GM12878 (cell line): ENCODE measurements at regions not wholly inside any gene's neighbourhood (a gene's known extent, or its start where the extent isn't known, plus 50 kb on each side); places are given as distances from the start of the nearest gene placed in this dataset.

Experiments
- ATAC-seq: fragments of 200-7000 bp; cut with Tn5 transposase; 3 replicates; pipeline ENCODE4 v1.9.1; 2020; ENCODE audit warnings: mild to moderate bottlenecking, moderate library complexity
- BruUV-seq: library from RNA; stranded (reverse); fragments of 400-500 nt; replicated peaks from 2 replicates; lab custom pipeline; 2021; lab: Mats Ljungman, UMichigan
- CTCF ChIA-PET: fragments of 300-600 bp; sonication (Branson Sonifier 250); formaldehyde crosslinking; extraction: SDS; loops from one replicate; lab custom pipeline; 2021; ENCODE audit warnings: inconsistent platforms; lab: Yijun Ruan, JAX
- POLR2A ChIA-PET: fragments of 350-600 bp; formaldehyde crosslinking; extraction: SDS; loops from one replicate; lab custom pipeline; 2021; ENCODE audit warnings: inconsistent platforms; lab: Charles Lee
- RAD21 ChIA-PET: fragments of 300-600 bp; sonication (Branson Sonifier 250); formaldehyde crosslinking; loops from one replicate; lab custom pipeline; 2023; ENCODE audit warnings: antibody characterized with exemption; ENCODE audit not compliant: unreplicated experiment; lab: Charles Lee
- SMC1A ChIA-PET: fragments of 300-600 bp; sonication (Branson Sonifier 250); formaldehyde crosslinking; loops from one replicate; lab custom pipeline; 2023; ENCODE audit not compliant: unreplicated experiment, uncharacterized antibody; lab: Charles Lee
- DNase-seq: peaks from one replicate; pipeline ENCODE4 v3.0.0-alpha.2; 2011; ENCODE audit warnings: low read depth, low spot score
- FAIRE-seq: peaks from 3 replicates; lab custom pipeline; 2011; peaks lifted over from hg19 to GRCh38; lab: Jason Lieb, UNC
- H2AFZ ChIP-seq: 2 replicates; pipeline ENCODE4 v1.6.0; 2011; ENCODE audit warnings: low read depth, low read length, control low read depth; ENCODE audit not compliant: control insufficient read depth
- H3K27ac ChIP-seq: 2 replicates; pipeline ENCODE4 v1.5.1; 2011; ENCODE audit warnings: control low read depth; ENCODE audit not compliant: control insufficient read depth, insufficient read depth
- H3K27me3 ChIP-seq, 2 experiments: replicated peaks in 1 of 2; 2 replicates each; pipeline versions ENCODE4 v1.6.0 to v1.6.1; 2011; ENCODE audit warnings: low read length in 1 of 2; ENCODE audit not compliant: control insufficient read depth in 2 of 2, insufficient read depth in 2 of 2
- H3K36me3 ChIP-seq, 2 experiments: 2 replicates each; pipeline ENCODE4 v1.5.1; 2011; ENCODE audit warnings: low read length in 1 of 2; ENCODE audit not compliant: control insufficient read depth in 2 of 2, insufficient read depth in 2 of 2
- H3K4me1 ChIP-seq: 2 replicates; pipeline ENCODE4 v1.6.1; 2011; ENCODE audit warnings: mild to moderate bottlenecking, low read length, moderate library complexity, mixed read lengths; ENCODE audit not compliant: control insufficient read depth, insufficient read depth
- H3K4me2 ChIP-seq: 2 replicates; pipeline ENCODE4 v1.6.0; 2011; ENCODE audit warnings: control low read depth; ENCODE audit not compliant: control insufficient read depth, insufficient read depth
- H3K4me3 ChIP-seq: fragments of 200-600 bp; sonication (generic); 2 replicates; pipeline ENCODE4 v1.5.1; 2016
- H3K79me2 ChIP-seq: 2 replicates; pipeline ENCODE4 v1.6.0; 2011; ENCODE audit warnings: low read length; ENCODE audit not compliant: control insufficient read depth, insufficient read depth
- H3K9ac ChIP-seq: 2 replicates; pipeline ENCODE4 v1.8.0; 2011; ENCODE audit warnings: low read length, control low read depth, mixed read lengths; ENCODE audit not compliant: control insufficient read depth, insufficient read depth
- H3K9me3 ChIP-seq: replicated peaks from 3 replicates; pipeline ENCODE4 v1.5.1; 2011; ENCODE audit warnings: mild to moderate bottlenecking, low read length; ENCODE audit not compliant: control insufficient read depth, insufficient read depth
- H4K20me1 ChIP-seq: 2 replicates; pipeline ENCODE4 v1.6.0; 2011; ENCODE audit not compliant: control insufficient read depth, insufficient read depth
- CBX3 ChIP-seq: fragments of 200-600 bp; sonication (generic); IDR thresholded peaks from 2 replicates; pipeline ENCODE4 v1.6.1; 2016; ENCODE audit warnings: low read depth, borderline replicate concordance
- CREM ChIP-seq: IDR thresholded peaks from 2 replicates; pipeline ENCODE4 v1.6.1; 2014; ENCODE audit warnings: antibody characterized with exemption, low read depth
- GABPA ChIP-seq: IDR thresholded peaks from 2 replicates; pipeline ENCODE4 v1.6.1; 2014; ENCODE audit warnings: antibody characterized with exemption, low read depth, mild to moderate bottlenecking, inconsistent platforms
- GATAD2B ChIP-seq: fragments of 450-650 bp; conservative IDR thresholded peaks from 2 replicates; pipeline ENCODE4 v1.6.1; 2017; ENCODE audit warnings: low read depth, mild to moderate bottlenecking, moderate library complexity
- IRF4 ChIP-seq: IDR thresholded peaks from 2 replicates; pipeline ENCODE4 v1.6.1; 2011; ENCODE audit warnings: low read depth, low read length
- LARP7 ChIP-seq: fragments of 450-650 bp; IDR thresholded peaks from 2 replicates; pipeline ENCODE4 v1.6.1; 2017; ENCODE audit warnings: mild to moderate bottlenecking
- MTA2 ChIP-seq: fragments of 450-650 bp; IDR thresholded peaks from 2 replicates; pipeline ENCODE4 v1.6.1; 2016; ENCODE audit warnings: low read depth, mild to moderate bottlenecking, moderate library complexity
- MTA3 ChIP-seq: IDR thresholded peaks from 2 replicates; pipeline ENCODE4 v1.6.1; 2012; ENCODE audit warnings: low read length, inconsistent platforms, borderline replicate concordance
- RAD51 ChIP-seq: fragments of 450-650 bp; IDR thresholded peaks from 2 replicates; pipeline ENCODE4 v1.6.1; 2016; ENCODE audit warnings: moderate library complexity, mild to moderate bottlenecking, inconsistent platforms
- SMAD1 ChIP-seq: fragments of 450-650 bp; IDR thresholded peaks from 2 replicates; pipeline ENCODE4 v1.6.1; 2018; ENCODE audit warnings: mild to moderate bottlenecking, low read depth; ENCODE audit not compliant: partially characterized antibody
- SMC3 ChIP-seq: IDR thresholded peaks from 2 replicates; pipeline ENCODE4 v1.6.1; 2011; ENCODE audit warnings: low read length, improper control_type of control experiment, borderline replicate concordance
- SUPT20H ChIP-seq: IDR thresholded peaks from 2 replicates; pipeline ENCODE4 v1.6.1; 2011; ENCODE audit warnings: low read depth, mild to moderate bottlenecking, low read length, moderate library complexity, borderline replicate concordance; ENCODE audit not compliant: control insufficient read depth
- TBL1XR1 ChIP-seq: IDR thresholded peaks from 2 replicates; pipeline ENCODE4 v1.6.1; 2012; ENCODE audit warnings: low read depth, low read length, improper control_type of control experiment
- ZNF384 ChIP-seq: IDR thresholded peaks from 2 replicates; pipeline ENCODE4 v1.6.1; 2012; ENCODE audit warnings: low read depth, mild to moderate bottlenecking, low read length, improper control_type of control experiment, borderline replicate concordance
- ZZZ3 ChIP-seq: IDR thresholded peaks from 2 replicates; pipeline ENCODE4 v1.6.1; 2011; ENCODE audit warnings: low read depth; ENCODE audit not compliant: control insufficient read depth, insufficient read length
- WGBS: methylation state at CpG from one replicate; pipeline ENCODE4 v1.1.6; 2016; ENCODE audit warnings: low lambda C conversion rate; ENCODE audit not compliant: insufficient replicate concordance, insufficient coverage; ENCODE audit errors: missing lambda C conversion rate; 5-methylcytosine and 5-hydroxymethylcytosine counted together
- in situ Hi-C: fragments of 300-500 bp; cut with MboI; formaldehyde crosslinking; loops from 9 replicates; pipeline ENCODE4 v1.14.3; 2018; ENCODE audit warnings: mixed read lengths
- intact Hi-C: fragments of 100-400 bp; cut with micrococcal nuclease; formaldehyde crosslinking; loops from one replicate; pipeline ENCODE4 v1.14.2; 2022; ENCODE audit not compliant: unreplicated experiment
- TF ChIP-seq, protein P1 (sequence below): fragments of 150-350 bp; IDR thresholded peaks from 2 replicates; pipeline ENCODE4 v1.6.1; 2014; ENCODE audit warnings: mild to moderate bottlenecking, low read depth, low read length

DNA sequence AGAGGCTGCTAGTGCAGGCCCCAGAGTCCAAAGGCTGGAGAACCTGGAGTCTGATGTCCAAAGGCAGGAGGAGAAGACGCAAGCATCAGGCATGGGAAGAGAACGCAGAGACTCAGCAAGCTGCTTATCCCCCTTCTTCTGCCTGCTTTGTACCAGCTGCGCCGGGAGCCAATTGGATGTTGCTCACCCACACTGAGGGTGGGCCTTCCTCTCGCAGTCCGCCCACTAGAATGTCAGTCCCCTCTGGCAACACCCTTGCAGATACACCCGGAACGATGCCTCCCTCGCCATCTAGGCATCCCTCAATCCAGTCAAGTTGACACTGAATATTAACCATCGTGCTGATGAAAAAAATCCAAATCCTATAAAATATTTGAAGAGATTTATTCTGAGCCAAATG, 141.6 kb downstream of the TWIST2 start:
- no peaks in the 10 kb centered on the region for H3K4me1 ChIP-seq
- no peak overlapping the region for H3K9ac ChIP-seq
- H3K36me3 ChIP-seq, result no peaks in the 10 kb centered on the region
- SMC1A ChIA-PET, result no interaction called here
- no peaks in the 10 kb centered on the region for H3K9me3 ChIP-seq
- intact Hi-C loops (no loop called here), in situ Hi-C loops (no loop called here)
- H3K4me2 ChIP-seq, result no peak overlapping the region
- peaks cover 0 to 3% of the 10 kb centered on the region in 2 experiments; a peak in 1 of 4 replicates for H3K27me3 ChIP-seq
- H3K27ac ChIP-seq, result no peak overlapping the region
- H2AFZ ChIP-seq, result no peak overlapping the region
- H3K79me2 ChIP-seq, result no peaks in the 10 kb centered on the region
- CTCF ChIA-PET, result no interaction called here
- no peak overlapping the region for H3K4me3 ChIP-seq
- DNase-seq (no peak), FAIRE-seq (no peak), ATAC-seq (no peak)
- POLR2A ChIA-PET, result no interaction called here
- no peaks in the 10 kb centered on the region for H4K20me1 ChIP-seq
- TF ChIP-seq ZZZ3 (no peak), ZNF384 (no peak), SMAD1 (no peak), SUPT20H (no peak), GABPA (no peak), RAD51 (no peak), CBX3 (no peak), MTA3 (no peak), LARP7 (no peak), MTA2 (no peak), GATAD2B (no peak), IRF4 (no peak), CREM (no peak), TBL1XR1 (no peak), SMC3 (no peak)
- TF ChIP-seq, protein P1, sequence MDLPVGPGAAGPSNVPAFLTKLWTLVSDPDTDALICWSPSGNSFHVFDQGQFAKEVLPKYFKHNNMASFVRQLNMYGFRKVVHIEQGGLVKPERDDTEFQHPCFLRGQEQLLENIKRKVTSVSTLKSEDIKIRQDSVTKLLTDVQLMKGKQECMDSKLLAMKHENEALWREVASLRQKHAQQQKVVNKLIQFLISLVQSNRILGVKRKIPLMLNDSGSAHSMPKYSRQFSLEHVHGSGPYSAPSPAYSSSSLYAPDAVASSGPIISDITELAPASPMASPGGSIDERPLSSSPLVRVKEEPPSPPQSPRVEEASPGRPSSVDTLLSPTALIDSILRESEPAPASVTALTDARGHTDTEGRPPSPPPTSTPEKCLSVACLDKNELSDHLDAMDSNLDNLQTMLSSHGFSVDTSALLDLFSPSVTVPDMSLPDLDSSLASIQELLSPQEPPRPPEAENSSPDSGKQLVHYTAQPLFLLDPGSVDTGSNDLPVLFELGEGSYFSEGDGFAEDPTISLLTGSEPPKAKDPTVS, result no peak
- no TSS peak for BruUV-seq
- 27% methylated on average over 10 of the region's 10 CpGs for WGBS
- RAD21 ChIA-PET, result no interaction called here
